GM12891 (cell line): ENCODE measurements at regions not wholly inside any gene's neighbourhood (a gene's known extent, or its start where the extent isn't known, plus 50 kb on each side); places are given as distances from the start of the nearest gene placed in this dataset.
"Not testable (repeated sequence)": the region's sequence is repeated elsewhere in the genome, so short reads cannot be mapped to it uniquely, and the experiment has no call there.

Experiments
- DNase-seq: peaks from one replicate; pipeline ENCODE4 v3.0.0; 2011; ENCODE audit warnings: low spot score; ENCODE audit not compliant: insufficient read length
- FAIRE-seq: peaks from 2 replicates; lab custom pipeline; 2011; peaks lifted over from hg19 to GRCh38; lab: Jason Lieb, UNC
- PAX5 ChIP-seq: IDR thresholded peaks from 2 replicates; pipeline ENCODE4 v1.6.1; 2011; ENCODE audit warnings: low read length, moderate library complexity, mild to moderate bottlenecking; ENCODE audit not compliant: insufficient read depth, severe bottlenecking
- POLR2A ChIP-seq: IDR thresholded peaks from 2 replicates; pipeline ENCODE4 v1.6.1; 2011; ENCODE audit warnings: low read depth, low read length, control low read depth
- POLR2AphosphoS5 ChIP-seq: IDR thresholded peaks from 2 replicates; pipeline ENCODE4 v1.6.1; 2011; ENCODE audit warnings: low read depth, low read length, control low read depth
- POU2F2 ChIP-seq: IDR thresholded peaks from 2 replicates; pipeline ENCODE4 v1.6.1; 2011; ENCODE audit warnings: low read depth, mild to moderate bottlenecking, control low read depth, low read length, moderate library complexity
- SPI1 ChIP-seq: IDR thresholded peaks from 2 replicates; pipeline ENCODE4 v1.6.1; 2011; ENCODE audit warnings: low read depth, low read length, control low read depth
- TAF1 ChIP-seq: IDR thresholded peaks from 2 replicates; pipeline ENCODE4 v1.6.1; 2011; ENCODE audit warnings: low read depth, low read length, control low read depth

DNA sequence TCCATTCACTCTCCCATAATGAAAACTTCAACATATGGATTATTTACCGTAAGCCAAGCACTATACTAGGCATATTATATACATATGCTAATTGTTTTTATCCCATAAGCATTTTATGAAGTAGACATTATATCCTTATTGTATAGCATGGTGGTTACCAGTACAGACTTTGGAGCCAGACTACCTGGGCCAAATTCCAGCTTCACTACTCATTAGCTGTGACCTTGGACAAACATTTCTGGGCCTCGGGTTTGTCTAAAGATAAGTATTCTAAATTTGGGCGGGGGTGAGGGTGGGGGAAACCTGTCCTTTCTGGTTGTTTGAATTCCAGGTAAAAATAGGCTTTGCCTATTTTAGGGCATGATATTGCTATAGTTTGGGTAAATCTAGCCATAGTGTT is 66.5 kb upstream of the P2RY1 start:
- no peak for DNase-seq
- FAIRE-seq, result no peak
- TF ChIP-seq TAF1 (no peak), PAX5 (no peak)

DNA sequence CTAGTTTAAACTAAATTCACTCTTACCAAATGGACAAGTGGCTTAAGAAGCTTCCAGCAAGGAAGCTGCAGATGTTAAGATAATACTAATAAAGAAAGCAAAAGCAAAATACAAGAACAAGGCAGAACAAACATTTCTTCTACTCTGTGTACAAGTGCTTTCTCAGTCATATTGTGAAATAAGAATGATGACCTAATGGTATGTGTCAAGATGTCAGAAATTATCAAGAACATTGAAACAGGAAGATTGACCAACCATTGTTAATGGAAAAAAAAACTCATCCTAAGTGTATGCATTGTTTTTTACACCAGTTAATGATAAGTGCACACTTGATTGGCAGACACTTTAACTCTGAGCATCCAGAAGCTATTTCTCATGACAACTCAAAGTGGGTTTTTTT is 65.4 kb upstream of the P2RY1 start:
- TF ChIP-seq SPI1, result no peak
- no peak for TF ChIP-seq TAF1
- no peak for TF ChIP-seq POU2F2
- TF ChIP-seq POLR2AphosphoS5, result no peak
- no peak for TF ChIP-seq PAX5
- TF ChIP-seq POLR2A, result no peak
- DNase-seq (no peak), FAIRE-seq (no peak)

DNA sequence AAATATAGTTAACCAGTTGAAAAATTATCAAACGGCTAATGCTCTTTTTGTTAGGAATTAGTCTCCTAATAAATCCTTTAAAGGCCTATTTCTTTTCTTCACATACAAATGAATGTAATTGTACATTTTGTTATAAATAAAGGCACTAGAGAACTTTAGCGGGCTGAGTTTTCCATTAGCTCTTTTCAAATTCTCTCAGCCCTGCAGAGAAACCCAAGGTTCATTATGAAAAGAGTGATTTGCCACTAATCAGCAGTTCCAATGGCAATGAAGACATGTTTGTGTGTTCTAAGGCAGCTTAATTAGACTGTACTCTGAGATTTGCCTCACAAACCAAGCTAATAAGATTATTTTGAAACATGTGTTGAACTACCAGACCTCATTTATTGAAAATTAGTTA is 64.6 kb upstream of the P2RY1 start:
- FAIRE-seq (no peak), DNase-seq (no peak)
- TF ChIP-seq POLR2A (no peak), SPI1 (no peak), PAX5 (no peak), TAF1 (no peak), POLR2AphosphoS5 (no peak), POU2F2 (no peak)

GRCh38 chr3:152771120-152771519 is 63.8 kb upstream of the P2RY1 start:
- FAIRE-seq (no peak), DNase-seq (no peak)
- TF ChIP-seq TAF1 (no peak), POLR2A (no peak), POU2F2 (no peak), POLR2AphosphoS5 (no peak), PAX5 (no peak), SPI1 (no peak)

DNA sequence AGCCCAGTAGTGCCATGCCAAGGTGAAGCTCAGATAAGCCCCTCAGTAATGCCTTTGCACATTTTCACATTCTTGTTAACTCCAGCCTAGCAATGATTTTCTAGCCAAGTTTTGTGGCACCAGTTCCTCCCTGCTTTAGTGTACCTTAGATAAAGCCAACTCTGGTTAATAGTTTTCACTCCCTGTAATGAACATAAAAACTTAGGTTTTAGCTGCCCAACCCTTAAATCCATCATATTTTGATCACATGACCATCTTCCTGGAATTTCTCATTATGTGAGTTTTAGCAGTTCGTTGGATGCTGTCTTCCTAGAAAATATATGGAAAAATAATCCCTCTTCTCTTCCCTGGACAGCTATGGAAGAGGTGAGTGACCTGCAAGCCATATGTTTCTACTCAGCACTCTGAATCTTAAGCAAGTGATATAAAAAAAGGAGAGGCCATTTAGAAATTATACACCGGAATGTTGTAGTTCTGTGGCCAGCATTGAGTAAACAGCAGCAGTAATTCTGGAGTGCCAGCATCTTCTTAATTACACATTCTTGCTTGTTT is 62.2 kb upstream of the P2RY1 start:
- DNase-seq (no peak), FAIRE-seq (no peak)
- TF ChIP-seq TAF1, result no peak
- no peak for TF ChIP-seq POLR2AphosphoS5
- no peak for TF ChIP-seq PAX5
- TF ChIP-seq SPI1, result no peak
- no peak for TF ChIP-seq POLR2A
- TF ChIP-seq POU2F2, result no peak

DNA sequence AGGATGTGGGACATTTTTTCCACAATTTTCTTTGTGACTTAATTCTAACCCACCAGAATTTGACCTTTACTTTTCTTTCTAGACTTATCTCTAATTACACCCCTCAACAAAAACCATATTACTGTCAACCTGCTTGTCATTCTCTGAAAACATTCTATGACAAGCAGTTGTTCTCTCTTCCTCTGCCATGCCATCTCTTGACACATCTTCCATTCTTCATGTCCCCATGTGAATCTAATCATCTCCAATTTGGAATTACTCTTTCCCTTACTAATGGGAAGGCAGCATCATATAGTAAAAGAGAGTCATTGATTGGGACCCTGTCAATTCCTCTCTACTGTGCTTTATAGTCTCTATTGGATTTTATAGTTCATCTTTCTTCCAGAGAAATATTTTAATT is 61.3 kb upstream of the P2RY1 start:
- TF ChIP-seq POU2F2 (no peak), SPI1 (no peak), PAX5 (no peak), TAF1 (no peak), POLR2A (no peak)
- FAIRE-seq (no peak), DNase-seq (no peak)

- not testable (repeated sequence) for FAIRE-seq, DNase-seq
Observed at GRCh38 chr3:152774230-152774629, 60.7 kb upstream of the P2RY1 start.

DNA sequence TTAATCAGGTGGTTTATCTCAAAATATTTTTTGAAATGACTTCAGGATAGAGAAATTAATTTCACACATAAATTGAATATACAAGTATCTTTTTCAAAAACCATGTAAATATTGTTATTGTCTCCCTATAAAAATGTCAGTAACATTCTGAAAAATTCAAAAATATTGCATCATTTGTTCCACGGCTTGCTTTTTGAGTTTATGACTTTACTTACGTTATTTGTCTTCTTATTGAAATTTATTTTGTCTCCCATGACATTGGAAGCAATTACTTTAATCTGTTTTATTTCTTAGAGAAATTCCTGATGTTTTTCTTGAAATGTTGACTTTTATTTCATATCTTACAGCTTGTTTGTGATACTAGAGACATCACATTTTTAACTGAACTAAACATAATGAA is 56.9 kb upstream of the P2RY1 start:
- DNase-seq (no peak), FAIRE-seq (no peak)
- TF ChIP-seq SPI1 (no peak), POLR2AphosphoS5 (no peak), PAX5 (no peak), POLR2A (no peak), TAF1 (no peak), POU2F2 (no peak)

DNA sequence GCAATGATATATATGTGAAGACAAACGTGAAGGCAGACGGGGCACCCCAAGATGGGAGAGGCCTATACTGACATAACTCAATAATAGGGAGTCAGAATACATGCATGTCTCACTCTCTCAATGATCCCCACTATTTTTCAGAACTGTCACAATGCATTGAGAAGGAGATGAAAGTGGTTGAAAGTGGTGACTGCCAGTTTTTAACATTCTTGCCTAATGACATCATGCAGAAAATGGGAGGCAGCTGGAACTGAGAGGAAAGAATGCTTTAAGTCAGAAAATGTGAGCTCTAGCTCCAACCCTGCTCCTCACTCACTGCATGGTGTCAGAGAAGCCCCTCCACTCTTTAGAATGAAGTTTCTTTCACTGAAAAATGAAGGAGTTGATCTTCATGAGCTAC is 55.3 kb upstream of the P2RY1 start:
- no peak for TF ChIP-seq PAX5
- no peak for TF ChIP-seq POU2F2
- TF ChIP-seq TAF1, result no peak
- TF ChIP-seq POLR2AphosphoS5, result no peak
- TF ChIP-seq SPI1, result no peak
- TF ChIP-seq POLR2A, result no peak
- DNase-seq, result no peak
- FAIRE-seq, result no peak

DNA sequence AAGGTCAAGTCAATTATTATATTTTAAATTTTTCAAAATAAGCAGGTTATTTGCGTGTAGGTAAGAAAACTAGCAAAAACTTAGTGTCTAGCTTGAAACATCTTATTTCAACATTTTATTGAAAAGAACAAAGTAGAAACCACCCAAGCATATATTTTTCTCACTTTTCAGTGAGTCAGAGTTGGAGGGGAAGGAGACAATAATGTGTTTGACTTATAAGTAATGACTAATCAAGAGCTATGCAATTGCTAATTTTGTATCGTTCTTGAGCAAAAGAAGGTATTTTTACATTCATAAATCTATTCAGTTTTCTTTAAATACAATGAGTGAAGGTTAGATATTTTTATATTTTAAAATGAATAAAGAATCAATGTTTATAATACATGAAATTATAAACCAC is 54.4 kb upstream of the P2RY1 start:
- TF ChIP-seq POU2F2, result no peak
- no peak for TF ChIP-seq PAX5
- no peak for TF ChIP-seq POLR2AphosphoS5
- no peak for TF ChIP-seq TAF1
- no peak for TF ChIP-seq SPI1
- no peak for TF ChIP-seq POLR2A
- no peak for FAIRE-seq
- no peak for DNase-seq
